ENCODE measurements at regions not wholly inside any gene's neighbourhood (a gene's known extent, or its start where the extent isn't known, plus 50 kb on each side); places are given as distances from the start of the nearest gene placed in this dataset.

- Histone ChIP-seq H3K4me3 (replicated peaks in 1 of 2; ENCODE audit: low read depth in 1 of 2, low read length in 2 of 2) (no peak overlapping the region), H3K9ac (ENCODE audit: low read length) (no peak overlapping the region), H3K9me3 (ENCODE audit: control insufficient read depth in 1 of 2, insufficient read depth in 1 of 2, low read depth in 1 of 2, low read length in 2 of 2) (no peaks in the 10 kb centered on the region), H3K9me2 (ENCODE audit: insufficient read depth) (no peaks in the 10 kb centered on the region), H3K4me1 (ENCODE audit: control insufficient read depth in 1 of 2, insufficient read depth in 2 of 2, low read length in 2 of 2) (no peaks in the 10 kb centered on the region), H3K79me2 (ENCODE audit: insufficient read depth, low read length) (no peaks in the 10 kb centered on the region), H3K36me3 (ENCODE audit: control insufficient read depth in 1 of 2, insufficient read depth in 2 of 2, low read length in 2 of 2) (no peaks in the 10 kb centered on the region), H2AFZ (ENCODE audit: low read depth, low read length, poor library complexity, severe bottlenecking) (no peak overlapping the region), H3K27me3 (ENCODE audit: insufficient read depth, low read length) (0 out of 2 replicates have a peak, but pooled peaks cover 4% of the 10 kb centered on the region), H3K27ac (ENCODE audit: low read depth, low read length) (no peak overlapping the region), H4K20me1 (ENCODE audit: insufficient read depth) (no peaks in the 10 kb centered on the region), H3K4me2 (ENCODE audit: low read length) (no peak overlapping the region)
- no TSS peak for BruUV-seq (replicated peaks)
- intact Hi-C loops (cut with micrococcal nuclease) = no loop called here
- no peak for TF ChIP-seq YY1 (IDR thresholded peaks at IDR 0.05; ENCODE audit: extremely low read depth, insufficient replicate concordance, low read depth, low read length)
- TF ChIP-seq POLR2AphosphoS5 (IDR thresholded peaks at IDR 0.05; ENCODE audit: low read depth, low read length) = no peak
- TF ChIP-seq CEBPB (IDR thresholded peaks at IDR 0.05; ENCODE audit: low read depth) = no peak
- TF ChIP-seq MAX (IDR thresholded peaks at IDR 0.05) = no peak
- no peak for TF ChIP-seq ZNF274 (IDR thresholded peaks at IDR 0.05; ENCODE audit: low read depth, low read length)
- no peak for TF ChIP-seq SRF (IDR thresholded peaks at IDR 0.05; ENCODE audit: low read depth)
- no peak for TF ChIP-seq FOSL1 (IDR thresholded peaks at IDR 0.05; ENCODE audit: low read depth)
- no peak for TF ChIP-seq RAD21 (IDR thresholded peaks at IDR 0.05; ENCODE audit: low read depth)
- TF ChIP-seq ZBTB33 (IDR thresholded peaks at IDR 0.05; ENCODE audit: extremely low read depth, insufficient replicate concordance, low read length) = no peak
- no peak for TF ChIP-seq POLR2A (IDR thresholded peaks at IDR 0.05; ENCODE audit: borderline replicate concordance, extremely low read depth, insufficient read depth, insufficient read length)
- no peak for TF ChIP-seq EZH2 (IDR thresholded peaks at IDR 0.05)
- no peak for TF ChIP-seq ELF1 (IDR thresholded peaks at IDR 0.05; ENCODE audit: borderline replicate concordance, low read depth)
- no peak for TF ChIP-seq REST (IDR thresholded peaks at IDR 0.05; ENCODE audit: low read depth)
- no peak for TF ChIP-seq ZFX (IDR thresholded peaks at IDR 0.05)
- TF ChIP-seq ATF3 (IDR thresholded peaks at IDR 0.05) = no peak
- ChIA-PET RAD21 (ENCODE audit: low non-redundant PET in 1 of 2, low total read pairs in 2 of 2, uncharacterized antibody in 2 of 2, unreplicated experiment in 2 of 2) (no interaction called here), POLR2A (no interaction called here), CTCF (no interaction called here)
- ATAC-seq (no peak), DNase-seq (ENCODE audit: low read depth, low spot score) (no peak)
These were observed 332.7 kb upstream of the HAND2 start for GRCh38 chr4:173862754-173863153.
